Calu3 (cell line): ENCODE measurements at regions not wholly inside any gene's neighbourhood (a gene's known extent, or its start where the extent isn't known, plus 50 kb on each side); places are given as distances from the start of the nearest gene placed in this dataset.

Experiments used
- BruUV-seq: library from RNA; stranded (reverse); fragments of 400-500 nt; replicated peaks from 2 replicates; lab custom pipeline; 2021; lab: Mats Ljungman, UMichigan
- CTCF ChIA-PET: fragments of 300-600 bp; sonication (Branson Sonifier 250); formaldehyde crosslinking; loops from one replicate; lab custom pipeline; 2022; ENCODE audit warnings: antibody characterized with exemption; lab: Charles Lee
- DNase-seq: peaks from one replicate; pipeline ENCODE4 v3.0.0; 2022
- H3K27ac Mint-ChIP-seq: one replicate; pipeline ENCODE4 v1.8.0; 2022; ENCODE audit warnings: mixed read lengths; ENCODE audit not compliant: unreplicated experiment
- H3K27me3 Mint-ChIP-seq: one replicate; pipeline ENCODE4 v1.8.0; 2022; ENCODE audit warnings: mixed read lengths; ENCODE audit not compliant: unreplicated experiment
- H3K36me3 Mint-ChIP-seq: one replicate; pipeline ENCODE4 v1.8.0; 2022; ENCODE audit warnings: mild to moderate bottlenecking, moderate library complexity, mixed read lengths; ENCODE audit not compliant: insufficient read depth, unreplicated experiment
- H3K4me1 Mint-ChIP-seq: one replicate; pipeline ENCODE4 v1.8.0; 2022; ENCODE audit warnings: mild to moderate bottlenecking, low read depth, mixed read lengths; ENCODE audit not compliant: unreplicated experiment
- H3K4me3 Mint-ChIP-seq: one replicate; pipeline ENCODE4 v1.8.0; 2022; ENCODE audit warnings: mild to moderate bottlenecking, low read depth, moderate library complexity, mixed read lengths; ENCODE audit not compliant: unreplicated experiment
- H3K9me3 Mint-ChIP-seq: one replicate; pipeline ENCODE4 v1.8.0; 2022; ENCODE audit warnings: low read depth, mixed read lengths; ENCODE audit not compliant: unreplicated experiment
- intact Hi-C: fragments of 100-400 bp; cut with micrococcal nuclease; formaldehyde crosslinking; loops from one replicate; pipeline ENCODE4 v1.10.0; 2022; ENCODE audit not compliant: unreplicated experiment
- TF ChIP-seq, protein P1 (sequence below): fragments of 200-600 bp; IDR thresholded peaks from one replicate; pipeline ENCODE4 v1.8.0; 2022; ENCODE audit warnings: antibody characterized with exemption; ENCODE audit not compliant: unreplicated experiment

DNA sequence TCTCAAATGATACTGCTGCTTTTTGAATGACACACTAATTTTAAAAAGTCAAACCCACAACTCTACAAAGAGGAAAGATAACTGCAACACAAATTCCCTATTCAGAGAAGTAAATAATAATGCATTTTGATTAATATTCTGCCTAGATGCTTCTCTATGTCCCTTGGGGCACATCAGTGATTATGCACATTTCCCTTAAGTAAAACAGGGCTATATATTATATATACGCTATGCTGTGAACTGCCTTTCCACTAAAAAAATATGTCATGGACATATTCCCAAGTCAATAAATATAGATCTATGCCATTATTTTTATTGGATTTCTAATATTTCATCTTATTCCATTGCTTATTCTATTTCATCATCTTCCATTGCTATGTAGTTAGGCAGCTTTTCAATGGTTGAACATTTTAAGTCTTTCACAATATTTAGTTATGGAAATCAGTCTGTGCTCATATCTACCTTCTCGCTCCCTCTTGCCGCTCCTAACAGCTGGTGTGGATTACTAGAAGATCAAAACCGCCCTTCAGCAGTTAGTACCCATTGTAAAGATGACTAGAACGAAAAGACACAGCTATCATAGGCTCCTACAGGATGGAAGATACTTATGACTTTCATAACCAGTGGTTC lies 468.2 kb upstream of the GOT2 start:
- Mint-ChIP-seq H3K36me3 (no peaks in the 10 kb centered on the region), H3K4me3 (no peak overlapping the region), H3K4me1 (no peaks in the 10 kb centered on the region), H3K9me3 (peaks cover 3% of the 10 kb centered on the region), H3K27me3 (no peaks in the 10 kb centered on the region), H3K27ac (no peak overlapping the region)
- intact Hi-C loops: no loop called here
- CTCF ChIA-PET: interaction anchor here (0.6 kb wide), 1 partner anchor 184 kb away, joined by 5 read pairs; no protein-coding TSS in a partner anchor
- no TSS peak for BruUV-seq
- no peak for DNase-seq
- TF ChIP-seq, protein P1, sequence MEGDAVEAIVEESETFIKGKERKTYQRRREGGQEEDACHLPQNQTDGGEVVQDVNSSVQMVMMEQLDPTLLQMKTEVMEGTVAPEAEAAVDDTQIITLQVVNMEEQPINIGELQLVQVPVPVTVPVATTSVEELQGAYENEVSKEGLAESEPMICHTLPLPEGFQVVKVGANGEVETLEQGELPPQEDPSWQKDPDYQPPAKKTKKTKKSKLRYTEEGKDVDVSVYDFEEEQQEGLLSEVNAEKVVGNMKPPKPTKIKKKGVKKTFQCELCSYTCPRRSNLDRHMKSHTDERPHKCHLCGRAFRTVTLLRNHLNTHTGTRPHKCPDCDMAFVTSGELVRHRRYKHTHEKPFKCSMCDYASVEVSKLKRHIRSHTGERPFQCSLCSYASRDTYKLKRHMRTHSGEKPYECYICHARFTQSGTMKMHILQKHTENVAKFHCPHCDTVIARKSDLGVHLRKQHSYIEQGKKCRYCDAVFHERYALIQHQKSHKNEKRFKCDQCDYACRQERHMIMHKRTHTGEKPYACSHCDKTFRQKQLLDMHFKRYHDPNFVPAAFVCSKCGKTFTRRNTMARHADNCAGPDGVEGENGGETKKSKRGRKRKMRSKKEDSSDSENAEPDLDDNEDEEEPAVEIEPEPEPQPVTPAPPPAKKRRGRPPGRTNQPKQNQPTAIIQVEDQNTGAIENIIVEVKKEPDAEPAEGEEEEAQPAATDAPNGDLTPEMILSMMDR: no peak

DNA sequence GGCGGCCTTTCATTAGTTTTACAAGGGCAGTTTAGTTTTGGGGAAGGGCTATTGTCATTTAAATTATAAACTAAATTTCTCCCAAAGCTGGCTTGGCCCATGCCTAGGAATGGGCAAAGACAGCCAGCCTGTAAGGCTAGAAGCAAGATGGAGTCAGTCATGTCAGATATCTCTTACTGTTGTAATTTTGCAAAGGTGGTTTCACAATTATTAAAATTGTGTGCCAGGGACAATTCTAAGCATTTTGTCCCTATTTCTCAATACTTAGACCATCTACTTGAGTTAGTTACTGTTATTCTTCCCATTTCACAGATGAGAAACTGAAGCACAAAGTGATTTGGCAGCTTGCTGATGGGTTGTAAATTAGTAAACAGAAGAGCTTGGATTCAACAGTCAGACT lies 467.7 kb upstream of the GOT2 start:
- intact Hi-C loops: no loop called here
- Mint-ChIP-seq H3K9me3 (no peaks in the 10 kb centered on the region), H3K27me3 (no peaks in the 10 kb centered on the region), H3K4me1 (no peaks in the 10 kb centered on the region), H3K4me3 (no peak overlapping the region), H3K27ac (no peak overlapping the region), H3K36me3 (no peaks in the 10 kb centered on the region)
- BruUV-seq: no TSS peak
- CTCF ChIA-PET: interaction anchor here (0.6 kb wide), 1 partner anchor 184 kb away, joined by 5 read pairs; no protein-coding TSS in a partner anchor
- DNase-seq: no peak
- TF ChIP-seq, protein P1: no peak

DNA sequence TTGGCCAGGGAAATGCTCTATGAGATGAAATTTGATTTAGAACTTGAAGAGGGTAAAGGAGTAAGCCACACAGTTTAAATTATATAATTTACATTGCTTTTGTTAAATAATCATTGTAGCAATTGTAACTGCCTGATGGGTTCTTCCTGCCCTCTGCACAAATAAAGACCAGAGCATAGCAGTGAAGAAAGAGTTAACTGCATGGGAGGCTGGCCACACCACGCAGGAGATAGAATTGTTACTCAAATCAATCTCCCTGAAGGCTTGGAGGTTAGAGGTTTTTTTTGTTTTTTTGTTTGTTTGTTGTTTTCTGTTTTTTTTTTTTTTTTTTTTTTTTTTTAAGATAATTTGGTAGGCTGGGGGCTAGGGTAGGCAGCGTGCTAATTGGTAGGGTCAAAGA lies 467.0 kb upstream of the GOT2 start:
- Mint-ChIP-seq H3K27ac (no peak overlapping the region), H3K9me3 (no peaks in the 10 kb centered on the region), H3K27me3 (no peaks in the 10 kb centered on the region), H3K4me1 (no peaks in the 10 kb centered on the region), H3K4me3 (no peak overlapping the region), H3K36me3 (no peaks in the 10 kb centered on the region)
- TF ChIP-seq, protein P1: no peak
- DNase-seq: no peak
- intact Hi-C loops: no loop called here
- BruUV-seq: no TSS peak
- CTCF ChIA-PET: no interaction called here

DNA sequence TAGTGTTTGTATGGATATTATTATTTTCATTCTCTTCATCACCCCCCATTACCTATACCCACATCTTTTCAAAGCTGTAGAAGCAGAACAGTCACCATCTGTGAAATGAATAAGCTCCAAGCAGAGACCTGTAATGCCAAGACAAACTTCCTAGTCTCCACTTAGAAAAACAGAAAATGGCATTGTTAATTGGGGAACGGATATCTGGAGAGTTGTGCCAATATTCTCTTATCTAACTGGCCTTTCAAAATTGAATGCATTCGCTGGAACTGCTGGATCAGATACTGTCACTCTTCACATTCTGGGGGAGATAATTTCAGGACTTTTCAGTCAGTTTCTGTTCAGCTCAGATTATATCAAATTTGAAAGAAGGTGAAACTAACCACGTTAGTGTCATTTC lies 464.4 kb upstream of the GOT2 start:
- Mint-ChIP-seq H3K36me3 (no peaks in the 10 kb centered on the region), H3K4me3 (no peak overlapping the region), H3K27ac (no peak overlapping the region), H3K9me3 (peaks cover 2% of the 10 kb centered on the region), H3K27me3 (no peaks in the 10 kb centered on the region), H3K4me1 (no peaks in the 10 kb centered on the region)
- DNase-seq: no peak
- TF ChIP-seq, protein P1: no peak
- CTCF ChIA-PET: no interaction called here
- BruUV-seq: no TSS peak
- intact Hi-C loops: no loop called here
